Caco-2 (cell line): ENCODE measurements at regions not wholly inside any gene's neighbourhood (a gene's known extent, or its start where the extent isn't known, plus 50 kb on each side); places are given as distances from the start of the nearest gene placed in this dataset.

Experiments used
- BruUV-seq: library from RNA; stranded (reverse); fragments of 400-500 nt; replicated peaks from 2 replicates; lab custom pipeline; 2021; lab: Mats Ljungman, UMichigan
- CTCF ChIA-PET: fragments of 300-600 bp; sonication (Branson Sonifier 250); formaldehyde crosslinking; loops from one replicate; lab custom pipeline; 2022; ENCODE audit warnings: antibody characterized with exemption; lab: Charles Lee
- POLR2A ChIA-PET: fragments of 300-600 bp; sonication (Branson Sonifier 250); formaldehyde crosslinking; loops from one replicate; lab custom pipeline; 2022; ENCODE audit warnings: antibody characterized with exemption; lab: Charles Lee
- DNase-seq, 2 experiments: peaks; one replicate each; pipeline versions ENCODE4 v3.0.0 to v3.0.0-alpha.2; 2020 to 2022
- H3K27me3 ChIP-seq: replicated peaks from 2 replicates; pipeline ENCODE4 v1.6.0; 2011; ENCODE audit warnings: low read length; ENCODE audit not compliant: control insufficient read depth, insufficient read depth
- H3K36me3 ChIP-seq: 2 replicates; pipeline ENCODE4 v1.5.1; 2011; ENCODE audit warnings: low read length; ENCODE audit not compliant: control insufficient read depth, insufficient read depth
- H3K4me1 ChIP-seq: fragments of 250-450 bp; sonication (Bioruptor Pico); 2 replicates; pipeline ENCODE4 v1.5.1; 2020; ENCODE audit warnings: mild to moderate bottlenecking
- H3K4me3 ChIP-seq: 2 replicates; pipeline ENCODE4 v1.5.1; 2011; ENCODE audit warnings: low read depth, mild to moderate bottlenecking, control low read depth, low read length
- H3K9me3 ChIP-seq: fragments of 250-450 bp; sonication (Bioruptor Pico); 2 replicates; pipeline ENCODE4 v1.5.1; 2020; ENCODE audit warnings: mild to moderate bottlenecking, moderate library complexity
- H3K27ac Mint-ChIP-seq: one replicate; pipeline ENCODE4 v1.8.0; 2022; ENCODE audit warnings: mixed read lengths; ENCODE audit not compliant: unreplicated experiment
- H3K27me3 Mint-ChIP-seq: one replicate; pipeline ENCODE4 v1.8.0; 2022; ENCODE audit warnings: mixed read lengths; ENCODE audit not compliant: insufficient read depth, unreplicated experiment
- H3K36me3 Mint-ChIP-seq: one replicate; pipeline ENCODE4 v1.8.0; 2022; ENCODE audit warnings: mild to moderate bottlenecking, mixed read lengths; ENCODE audit not compliant: insufficient read depth, unreplicated experiment
- H3K4me1 Mint-ChIP-seq: one replicate; pipeline ENCODE4 v1.8.0; 2022; ENCODE audit warnings: low read depth, mixed read lengths; ENCODE audit not compliant: unreplicated experiment
- H3K4me3 Mint-ChIP-seq: one replicate; pipeline ENCODE4 v1.8.0; 2022; ENCODE audit warnings: mild to moderate bottlenecking, moderate library complexity, mixed read lengths; ENCODE audit not compliant: unreplicated experiment
- H3K9me3 Mint-ChIP-seq: one replicate; pipeline ENCODE4 v1.8.0; 2022; ENCODE audit warnings: mixed read lengths; ENCODE audit not compliant: unreplicated experiment
- CTCF ChIP-seq, 2 experiments: fragments of 200-600 bp in 1 of 2; IDR thresholded peaks; 1 replicate in 1 of 2; 2 replicates in 1 of 2; pipeline versions ENCODE4 v1.5.1 to v1.8.0; 2011 to 2022; ENCODE audit warnings: antibody characterized with exemption in 1 of 2, control low read depth in 1 of 2, inconsistent platforms in 1 of 2, low read depth in 1 of 2, low read length in 1 of 2, mild to moderate bottlenecking in 1 of 2, moderate library complexity in 1 of 2; ENCODE audit not compliant: insufficient read depth in 1 of 2, severe bottlenecking in 1 of 2, unreplicated experiment in 1 of 2
- intact Hi-C: fragments of 100-400 bp; cut with micrococcal nuclease; formaldehyde crosslinking; loops from one replicate; pipeline ENCODE4 v1.10.0; 2022; ENCODE audit not compliant: unreplicated experiment

- no TSS peak for BruUV-seq
- H3K27ac Mint-ChIP-seq: no peak overlapping the region
- no peak for DNase-seq
- H3K4me3 Mint-ChIP-seq: no peak overlapping the region
- H3K27me3 Mint-ChIP-seq: no peaks in the 10 kb centered on the region
- no peak overlapping the region for H3K4me3 ChIP-seq
- H3K36me3 Mint-ChIP-seq: no peaks in the 10 kb centered on the region
- H3K4me1 ChIP-seq: no peaks in the 10 kb centered on the region
- intact Hi-C loops: no loop called here
- H3K27me3 ChIP-seq: no peaks in the 10 kb centered on the region
- POLR2A ChIA-PET: no interaction called here
- TF ChIP-seq CTCF (IDR thresholded peaks at IDR 0.05; ENCODE audit: insufficient read depth in 1 of 2, low read depth in 1 of 2, low read length in 1 of 2, severe bottlenecking in 1 of 2, unreplicated experiment in 1 of 2): no peak
- no peaks in the 10 kb centered on the region for H3K4me1 Mint-ChIP-seq
- peaks cover 3% of the 10 kb centered on the region for H3K9me3 Mint-ChIP-seq
- H3K9me3 ChIP-seq: no peaks in the 10 kb centered on the region; the same call in 1 of the 2 replicates
- CTCF ChIA-PET: no interaction called here
- H3K36me3 ChIP-seq: no peaks in the 10 kb centered on the region
Measured at GRCh38 chr15:95228856-95229555, 997.6 kb downstream of the MCTP2 start.

- POLR2A ChIA-PET: no interaction called here
- intact Hi-C loops: no loop called here
- Histone ChIP-seq H3K4me1 (no peaks in the 10 kb centered on the region), H3K4me3 (no peak overlapping the region), H3K36me3 (no peaks in the 10 kb centered on the region), H3K27me3 (no peaks in the 10 kb centered on the region), H3K9me3 (no peaks in the 10 kb centered on the region; the same call in 1 of the 2 replicates)
- no peaks in the 10 kb centered on the region for H3K4me1 Mint-ChIP-seq
- no peaks in the 10 kb centered on the region for H3K36me3 Mint-ChIP-seq
- H3K4me3 Mint-ChIP-seq: no peak overlapping the region
- no peak overlapping the region for H3K27ac Mint-ChIP-seq
- H3K27me3 Mint-ChIP-seq: no peaks in the 10 kb centered on the region
- TF ChIP-seq CTCF (IDR thresholded peaks at IDR 0.05; ENCODE audit: insufficient read depth in 1 of 2, low read depth in 1 of 2, low read length in 1 of 2, severe bottlenecking in 1 of 2, unreplicated experiment in 1 of 2): no peak
- no peak for DNase-seq
- H3K9me3 Mint-ChIP-seq: peaks cover 27% of the 10 kb centered on the region
- CTCF ChIA-PET: no interaction called here
- BruUV-seq: no TSS peak
Measured at GRCh38 chr15:95235033-95235432, 1003.7 kb downstream of the MCTP2 start.

- no peaks in the 10 kb centered on the region for H3K4me1 ChIP-seq
- H3K4me3 ChIP-seq: no peak overlapping the region
- no peak for TF ChIP-seq CTCF (IDR thresholded peaks at IDR 0.05; ENCODE audit: insufficient read depth in 1 of 2, low read depth in 1 of 2, low read length in 1 of 2, severe bottlenecking in 1 of 2, unreplicated experiment in 1 of 2)
- H3K36me3 Mint-ChIP-seq: no peaks in the 10 kb centered on the region
- H3K36me3 ChIP-seq: no peaks in the 10 kb centered on the region
- intact Hi-C loops: no loop called here
- no TSS peak for BruUV-seq
- no peaks in the 10 kb centered on the region for H3K9me3 Mint-ChIP-seq
- ChIA-PET CTCF (no interaction called here), POLR2A (no interaction called here)
- H3K9me3 ChIP-seq: no peaks in the 10 kb centered on the region
- no peak overlapping the region for H3K27ac Mint-ChIP-seq
- no peak for DNase-seq
- no peaks in the 10 kb centered on the region for H3K4me1 Mint-ChIP-seq
- H3K27me3 Mint-ChIP-seq: no peaks in the 10 kb centered on the region
- no peak overlapping the region for H3K4me3 Mint-ChIP-seq
- no peaks in the 10 kb centered on the region for H3K27me3 ChIP-seq
Measured at GRCh38 chr15:95247071-95247984, 1016.0 kb downstream of the MCTP2 start.
